ENCODE measurements at regions not wholly inside any gene's neighbourhood (a gene's known extent, or its start where the extent isn't known, plus 50 kb on each side); places are given as distances from the start of the nearest gene placed in this dataset.

DNA sequence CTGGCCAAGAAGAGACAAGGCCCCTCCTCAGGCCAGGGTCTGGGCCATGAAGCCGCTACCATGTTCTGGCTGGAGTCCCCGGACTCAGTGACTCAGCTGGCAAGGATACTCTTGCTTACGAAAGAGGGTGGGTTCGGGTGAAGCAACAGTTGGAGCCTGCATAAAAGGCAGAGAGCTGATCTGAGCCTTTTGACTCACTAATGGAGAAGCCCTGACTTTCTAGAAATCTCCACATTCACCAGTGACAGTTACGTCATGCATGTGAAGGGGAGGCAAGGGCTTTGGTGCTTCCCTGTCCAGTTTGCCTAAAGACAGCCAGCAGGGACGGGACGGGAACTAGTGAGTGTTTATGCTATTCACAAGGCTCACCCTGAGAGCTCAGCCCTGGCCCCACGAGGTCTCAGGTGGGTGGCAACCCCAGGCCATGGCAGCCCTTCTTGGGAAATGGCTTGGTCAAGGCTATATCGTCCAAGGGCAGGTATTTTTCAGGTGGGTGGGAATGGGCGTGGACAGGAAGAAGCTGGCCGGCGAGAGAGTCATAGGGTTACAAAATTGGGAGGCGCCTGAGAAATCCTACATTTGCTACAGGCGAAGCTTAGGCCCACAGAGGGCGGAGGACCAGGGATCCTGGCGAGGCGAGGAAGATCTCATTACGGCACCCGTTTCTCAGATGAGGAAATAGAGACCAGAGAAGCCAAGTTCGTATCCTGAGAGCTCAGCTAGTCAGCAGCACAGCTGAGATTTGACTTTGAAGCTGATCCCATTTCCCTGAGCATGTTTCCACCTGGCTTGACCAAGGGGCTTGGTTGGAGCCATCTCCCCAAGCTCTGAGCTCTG lies 314.6 kb downstream of the BCL11B start:
- intact Hi-C loops (cut with micrococcal nuclease) = no loop called here
- DNase-seq = no peak
- BruUV-seq (replicated peaks) = no TSS peak

More for the DNA sequence above, 314.6 kb downstream of the BCL11B start:
- Histone ChIP-seq H3K9ac (ENCODE audit: low read depth, low read length) (no peak overlapping the region), H3K27ac (ENCODE audit: insufficient read depth, low read length) (no peak overlapping the region), H3K27me3 (ENCODE audit: control insufficient read depth, insufficient read depth, low read length) (no peaks in the 10 kb centered on the region), H3K9me1 (ENCODE audit: insufficient read depth, low read length) (no peaks in the 10 kb centered on the region), H3K4me1 (ENCODE audit: control insufficient read depth, insufficient read depth, low read length) (no peaks in the 10 kb centered on the region), H3K9me3 (ENCODE audit: control insufficient read depth, insufficient read depth, low read length) (peaks cover 50% of the 10 kb centered on the region), H3K36me3 (ENCODE audit: control insufficient read depth, insufficient read depth, low read length) (no peaks in the 10 kb centered on the region), H2AFZ (replicated peaks; ENCODE audit: low read length, poor library complexity) (no peak overlapping the region), H3K23ac (ENCODE audit: low read depth, low read length) (no peak overlapping the region), H4K20me1 (ENCODE audit: insufficient read depth, low read length) (no peaks in the 10 kb centered on the region), H2AK5ac (ENCODE audit: low read depth, low read length) (no peak overlapping the region), H3K79me1 (ENCODE audit: low read depth in 1 of 2, low read length in 2 of 2) (no peaks in the 10 kb centered on the region), H2BK15ac (ENCODE audit: low read depth, low read length) (no peak overlapping the region), H4K8ac (ENCODE audit: low read depth in 2 of 2, low read length in 2 of 2) (no peak overlapping the region), H2BK5ac (ENCODE audit: low read depth, low read length, poor library complexity, severe bottlenecking) (no peak overlapping the region), H4K5ac (ENCODE audit: low read depth, low read length) (no peak overlapping the region), H3K18ac (ENCODE audit: low read depth, low read length) (no peak overlapping the region), H2BK120ac (ENCODE audit: low read depth, low read length) (no peak overlapping the region), H3K4me2 (ENCODE audit: low read depth, low read length) (no peak overlapping the region), H3K14ac (replicated peaks; ENCODE audit: low read depth, low read length) (no peak overlapping the region), H3K4me3 (ENCODE audit: insufficient read depth, low read depth, low read length) (no peak overlapping the region), H2AK9ac (replicated peaks; ENCODE audit: low read depth, low read length, poor library complexity) (no peak overlapping the region), H3K4ac (ENCODE audit: low read depth, low read length) (no peak overlapping the region), H2BK20ac (ENCODE audit: low read depth, low read length) (no peak overlapping the region), H3K56ac (ENCODE audit: extremely low read depth, insufficient read depth, low read length) (no peak overlapping the region), H4K91ac (ENCODE audit: insufficient read depth, low read depth, low read length) (no peak overlapping the region)
- no peak for ATAC-seq (ENCODE audit: low read depth)
- POLR2A ChIA-PET (ENCODE audit: unreplicated experiment) = no interaction called here
- dilution Hi-C loops (cut with HindIII; ENCODE audit: low sequenced_read_pairs, unreplicated experiment) = no loop called here
- TF ChIP-seq, protein P1, sequence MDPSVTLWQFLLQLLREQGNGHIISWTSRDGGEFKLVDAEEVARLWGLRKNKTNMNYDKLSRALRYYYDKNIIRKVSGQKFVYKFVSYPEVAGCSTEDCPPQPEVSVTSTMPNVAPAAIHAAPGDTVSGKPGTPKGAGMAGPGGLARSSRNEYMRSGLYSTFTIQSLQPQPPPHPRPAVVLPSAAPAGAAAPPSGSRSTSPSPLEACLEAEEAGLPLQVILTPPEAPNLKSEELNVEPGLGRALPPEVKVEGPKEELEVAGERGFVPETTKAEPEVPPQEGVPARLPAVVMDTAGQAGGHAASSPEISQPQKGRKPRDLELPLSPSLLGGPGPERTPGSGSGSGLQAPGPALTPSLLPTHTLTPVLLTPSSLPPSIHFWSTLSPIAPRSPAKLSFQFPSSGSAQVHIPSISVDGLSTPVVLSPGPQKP (IDR thresholded peaks at IDR 0.05; ENCODE audit: borderline replicate concordance, low read depth, low read length) = no peak
- TF ChIP-seq SMC3 (IDR thresholded peaks at IDR 0.05; ENCODE audit: low read depth, low read length) (no peak), NFE2L2 (IDR thresholded peaks at IDR 0.05; ENCODE audit: low read depth, low read length) (no peak), MAZ (IDR thresholded peaks at IDR 0.05; ENCODE audit: borderline replicate concordance, low read depth, low read length) (no peak), BHLHE40 (IDR thresholded peaks at IDR 0.05; ENCODE audit: low read depth, low read length) (no peak), POLR2A (IDR thresholded peaks at IDR 0.05; ENCODE audit: low read depth, low read length) (no peak), CEBPB (IDR thresholded peaks at IDR 0.05; ENCODE audit: low read depth, low read length) (no peak), FOS (IDR thresholded peaks at IDR 0.05; ENCODE audit: low read depth, low read length) (no peak), CHD1 (IDR thresholded peaks at IDR 0.05; ENCODE audit: low read depth, low read length) (no peak), MXI1 (IDR thresholded peaks at IDR 0.05; ENCODE audit: borderline replicate concordance, low read depth, low read length) (no peak), MAFK (IDR thresholded peaks at IDR 0.05; ENCODE audit: low read depth, low read length) (no peak)
- TF ChIP-seq, protein P2, sequence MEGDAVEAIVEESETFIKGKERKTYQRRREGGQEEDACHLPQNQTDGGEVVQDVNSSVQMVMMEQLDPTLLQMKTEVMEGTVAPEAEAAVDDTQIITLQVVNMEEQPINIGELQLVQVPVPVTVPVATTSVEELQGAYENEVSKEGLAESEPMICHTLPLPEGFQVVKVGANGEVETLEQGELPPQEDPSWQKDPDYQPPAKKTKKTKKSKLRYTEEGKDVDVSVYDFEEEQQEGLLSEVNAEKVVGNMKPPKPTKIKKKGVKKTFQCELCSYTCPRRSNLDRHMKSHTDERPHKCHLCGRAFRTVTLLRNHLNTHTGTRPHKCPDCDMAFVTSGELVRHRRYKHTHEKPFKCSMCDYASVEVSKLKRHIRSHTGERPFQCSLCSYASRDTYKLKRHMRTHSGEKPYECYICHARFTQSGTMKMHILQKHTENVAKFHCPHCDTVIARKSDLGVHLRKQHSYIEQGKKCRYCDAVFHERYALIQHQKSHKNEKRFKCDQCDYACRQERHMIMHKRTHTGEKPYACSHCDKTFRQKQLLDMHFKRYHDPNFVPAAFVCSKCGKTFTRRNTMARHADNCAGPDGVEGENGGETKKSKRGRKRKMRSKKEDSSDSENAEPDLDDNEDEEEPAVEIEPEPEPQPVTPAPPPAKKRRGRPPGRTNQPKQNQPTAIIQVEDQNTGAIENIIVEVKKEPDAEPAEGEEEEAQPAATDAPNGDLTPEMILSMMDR (conservative IDR thresholded peaks at IDR 0.05; ENCODE audit: low read depth, low read length) = no peak
- TF ChIP-seq, protein P3, sequence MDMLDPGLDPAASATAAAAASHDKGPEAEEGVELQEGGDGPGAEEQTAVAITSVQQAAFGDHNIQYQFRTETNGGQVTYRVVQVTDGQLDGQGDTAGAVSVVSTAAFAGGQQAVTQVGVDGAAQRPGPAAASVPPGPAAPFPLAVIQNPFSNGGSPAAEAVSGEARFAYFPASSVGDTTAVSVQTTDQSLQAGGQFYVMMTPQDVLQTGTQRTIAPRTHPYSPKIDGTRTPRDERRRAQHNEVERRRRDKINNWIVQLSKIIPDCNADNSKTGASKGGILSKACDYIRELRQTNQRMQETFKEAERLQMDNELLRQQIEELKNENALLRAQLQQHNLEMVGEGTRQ (IDR thresholded peaks at IDR 0.05; ENCODE audit: low read depth, low read length) = no peak
- WGBS, 2 experiments (ENCODE audit: extremely low coverage in 2 of 2, insufficient read length in 1 of 2) = 61% methylated on average over 11 of the region's 20 CpGs; no CpG with 5 or more reads in 1 of the 2 experiments
- in situ Hi-C loops (cut with MboI; ENCODE audit: low sequenced_read_pairs) = no loop called here
- CTCF ChIA-PET = no interaction called here

Measured in IMR-90 (cell line).